ENCODE measurements at regions not wholly inside any gene's neighbourhood (a gene's known extent, or its start where the extent isn't known, plus 50 kb on each side); places are given as distances from the start of the nearest gene placed in this dataset.

DNA sequence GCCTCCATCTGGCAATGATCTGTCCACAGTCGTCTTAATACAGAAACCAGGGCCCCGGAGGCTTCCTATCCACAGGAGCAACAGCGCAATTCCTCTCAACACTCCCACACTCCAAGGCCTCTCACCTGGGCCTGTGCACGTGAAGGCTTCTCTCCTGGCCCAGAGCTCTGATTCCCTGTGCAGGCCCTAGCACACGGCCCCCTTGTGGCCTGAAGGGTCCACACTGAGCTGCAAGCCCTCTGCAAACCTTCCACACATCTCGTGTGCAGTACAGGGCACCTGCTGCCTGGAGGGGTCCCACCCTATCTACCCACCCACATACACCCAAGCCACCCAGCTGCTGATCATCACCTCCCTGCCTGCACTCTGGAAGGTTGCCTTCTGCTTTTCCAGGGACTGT lies 150.1 kb upstream of the NUDT10 start:
- ChIA-PET POLR2A (no interaction called here), CTCF (interaction anchor here (0.8 kb wide), 1 partner anchor 596 kb away, joined by 3 read pairs; no protein-coding TSS in a partner anchor)
- no peaks in the 10 kb centered on the region for H3K9me3 ChIP-seq (ENCODE audit: control insufficient read depth, insufficient read depth, low read depth, low read length)
- DNase-seq (ENCODE audit: low read depth, low spot score) (no peak), ATAC-seq (no peak)
- H3K27ac ChIP-seq (ENCODE audit: low read length): no peak overlapping the region
- no peak overlapping the region for H3K4me3 ChIP-seq (ENCODE audit: low read depth in 2 of 2, low read length in 2 of 2)
- no TSS peak for BruUV-seq (replicated peaks)
- no peaks in the 10 kb centered on the region for H3K4me1 ChIP-seq (ENCODE audit: control insufficient read depth, insufficient read depth, low read length)
- intact Hi-C loops (cut with micrococcal nuclease; ENCODE audit: unreplicated experiment) (no loop called here), in situ Hi-C loops (cut with HindIII; ENCODE audit: low pct_unique_long_range_greater_than_20kb, low sequenced_read_pairs) (no loop called here)
- no peaks in the 10 kb centered on the region for H3K36me3 ChIP-seq (ENCODE audit: control insufficient read depth, insufficient read depth, low read length)
- H3K27me3 ChIP-seq (ENCODE audit: control insufficient read depth, insufficient read depth, low read length): no peaks in the 10 kb centered on the region
- no peak for TF ChIP-seq POLR2AphosphoS5 (IDR thresholded peaks at IDR 0.05; ENCODE audit: low read depth, low read length)
- TF ChIP-seq CTCF (IDR thresholded peaks at IDR 0.05): 0 out of 2 replicates have a peak, but pooled peaks have one; percentile 8

GRCh38 chrX:51192104-51192503 lies 140.5 kb upstream of the NUDT10 start:
- intact Hi-C loops (cut with micrococcal nuclease; ENCODE audit: unreplicated experiment): no loop called here
- Histone ChIP-seq H3K27me3 (ENCODE audit: control insufficient read depth, insufficient read depth, low read length) (no peaks in the 10 kb centered on the region), H3K27ac (ENCODE audit: low read length) (no peak overlapping the region), H3K4me1 (ENCODE audit: control insufficient read depth, insufficient read depth, low read length) (no peaks in the 10 kb centered on the region), H3K9me3 (ENCODE audit: control insufficient read depth, insufficient read depth, low read depth, low read length) (no peaks in the 10 kb centered on the region), H3K36me3 (ENCODE audit: control insufficient read depth, insufficient read depth, low read length) (no peaks in the 10 kb centered on the region), H3K4me3 (ENCODE audit: low read depth in 2 of 2, low read length in 2 of 2) (no peak overlapping the region)
- DNase-seq (ENCODE audit: low read depth, low spot score) (no peak), ATAC-seq (no peak)
- TF ChIP-seq CTCF (IDR thresholded peaks at IDR 0.05) (no peak), TCF7L2 (IDR thresholded peaks at IDR 0.05; ENCODE audit: low read depth, low read length) (no peak), REST (IDR thresholded peaks at IDR 0.05; ENCODE audit: insufficient read depth in 1 of 2, low read depth in 2 of 2, low read length in 1 of 2) (no peak), POLR2AphosphoS5 (IDR thresholded peaks at IDR 0.05; ENCODE audit: low read depth, low read length) (no peak), SIN3A (IDR thresholded peaks at IDR 0.05; ENCODE audit: borderline replicate concordance, insufficient read depth, low read depth, low read length) (no peak)
- ChIA-PET POLR2A (no interaction called here), CTCF (interaction anchor here (0.5 kb wide), 1 partner anchor 368 kb away, joined by 8 read pairs; no protein-coding TSS in a partner anchor)
- in situ Hi-C loops (cut with HindIII; ENCODE audit: low pct_unique_long_range_greater_than_20kb, low sequenced_read_pairs): no loop called here
- BruUV-seq (replicated peaks): no TSS peak
